Upper lobe of left lung (tissue), 6 donors: ENCODE measurements at regions not wholly inside any gene's neighbourhood (a gene's known extent, or its start where the extent isn't known, plus 50 kb on each side); places are given as distances from the start of the nearest gene placed in this dataset.
A peak's percentile ranks its signal among the peaks of the same experiment; 100 is the strongest.

Source experiments
- ATAC-seq, 2 donors: fragments of 200-7000 bp; cut with Tn5 transposase; one replicate each; pipeline ENCODE4 v1.9.1; 2022; ENCODE audit warnings: mild to moderate bottlenecking in 2 of 2, moderate library complexity in 2 of 2; ENCODE audit not compliant: low FRiP score in 2 of 2
- DNase-seq, 2 donors: peaks; one replicate each; pipeline ENCODE4 v3.0.0-alpha.2; 2019 to 2020
- H3K27ac ChIP-seq, 4 donors: fragments of 200-600 bp; sonication (generic); one replicate each; pipeline ENCODE4 v1.5.1; 2016 to 2019
- H3K27me3 ChIP-seq, 4 donors: fragments of 200-600 bp; sonication (generic); one replicate each; pipeline ENCODE4 v1.5.1; 2017 to 2019
- H3K36me3 ChIP-seq, 4 donors: fragments of 200-600 bp; sonication (generic); one replicate each; pipeline ENCODE4 v1.5.1; 2016 to 2019
- H3K4me1 ChIP-seq, 4 donors: fragments of 200-600 bp; sonication (generic); one replicate each; pipeline ENCODE4 v1.5.1; 2018 to 2019
- H3K4me3 ChIP-seq, 4 donors: fragments of 200-600 bp; sonication (generic); one replicate each; pipeline ENCODE4 v1.5.1; 2017 to 2019; ENCODE audit warnings: mild to moderate bottlenecking in 2 of 4, moderate library complexity in 1 of 4
- H3K9me3 ChIP-seq, 4 donors: fragments of 200-600 bp; sonication (generic); one replicate each; pipeline ENCODE4 v1.5.1; 2018 to 2019
- CTCF ChIP-seq, 6 experiments: fragments of 450-650 bp in 4 of 6; fragments of 200-600 bp in 2 of 6; sonication (generic) in 2 of 6; IDR thresholded peaks; one replicate each; pipeline ENCODE4 v1.5.1; 2016 to 2019; ENCODE audit warnings: antibody characterized with exemption in 6 of 6
- EP300 ChIP-seq, 4 donors: sonication (generic); formaldehyde crosslinking; IDR thresholded peaks; one replicate each; pipeline ENCODE4 v1.5.1; 2017; ENCODE audit warnings: antibody characterized with exemption in 4 of 4, control low read depth in 2 of 4
- POLR2A ChIP-seq, 4 donors: fragments of 450-650 bp; IDR thresholded peaks; one replicate each; pipeline ENCODE4 v1.5.1; 2016 to 2017; ENCODE audit warnings: antibody characterized with exemption in 4 of 4, mild to moderate bottlenecking in 2 of 4
- POLR2AphosphoS5 ChIP-seq, 2 donors: sonication (generic); formaldehyde crosslinking; IDR thresholded peaks; one replicate each; pipeline ENCODE4 v1.5.1; 2017; ENCODE audit warnings: antibody characterized with exemption in 2 of 2
- WGBS, 2 donors: methylation state at CpG; one replicate each; pipeline ENCODE4 v1.1.5; 2017 to 2018; 5-methylcytosine and 5-hydroxymethylcytosine counted together
- donor health status: DM: no; HTN: no; CAD: no; lungs with moderate emphysema.
- donor health status: DM: no; HTN: yes; CAD: no; lungs with severe emphysema.

GRCh38 chr3:67804578-67804977, 150.2 kb upstream of the SUCLG2 start:
- H3K36me3 ChIP-seq = no peaks in the 10 kb centered on the region
- TF ChIP-seq CTCF (IDR thresholded peaks at IDR 0.05) (no peak), EP300 (IDR thresholded peaks at IDR 0.05) (no peak), POLR2AphosphoS5 (IDR thresholded peaks at IDR 0.05) (no peak)
- no peaks in the 10 kb centered on the region for H3K27me3 ChIP-seq
- WGBS, 2 donors = 95% methylated on average over 3 of the region's 3 CpGs; no CpG with 5 or more reads in 1 of the 2 donors
- peaks cover 0 to 15% (median 0%) of the 10 kb centered on the region in 4 donors for H3K9me3 ChIP-seq
- no peak overlapping the region for H3K27ac ChIP-seq
- ATAC-seq (peak in 1 of 2 donors; percentile 15), DNase-seq (no peak)
- H3K4me1 ChIP-seq = no peaks in the 10 kb centered on the region
- no peak overlapping the region for H3K4me3 ChIP-seq

GRCh38 chr3:67804089-67804488, 149.7 kb upstream of the SUCLG2 start:
- Histone ChIP-seq H3K4me1 (no peaks in the 10 kb centered on the region), H3K27ac (no peak overlapping the region), H3K4me3 (no peak overlapping the region), H3K9me3 (peaks cover 0 to 15% (median 0%) of the 10 kb centered on the region in 4 donors), H3K27me3 (no peaks in the 10 kb centered on the region), H3K36me3 (no peaks in the 10 kb centered on the region)
- no peak for TF ChIP-seq CTCF (IDR thresholded peaks at IDR 0.05)
- TF ChIP-seq POLR2AphosphoS5 (IDR thresholded peaks at IDR 0.05) = no peak
- TF ChIP-seq POLR2A (IDR thresholded peaks at IDR 0.05) = no peak
- no peak for TF ChIP-seq EP300 (IDR thresholded peaks at IDR 0.05)
- ATAC-seq = peak; percentile 19 to 34
- no peak for DNase-seq
- 82 to 88% methylated on average over 2 of the region's 2 CpGs for WGBS, 2 donors

- no peak for ATAC-seq
Observed at GRCh38 chr3:67798412-67798811, 144.0 kb upstream of the SUCLG2 start.

GRCh38 chr3:67791620-67792019, 137.2 kb upstream of the SUCLG2 start:
- Histone ChIP-seq H3K4me1 (no peaks in the 10 kb centered on the region), H3K36me3 (no peaks in the 10 kb centered on the region), H3K9me3 (no peaks in the 10 kb centered on the region), H3K27me3 (no peaks in the 10 kb centered on the region), H3K4me3 (no peak overlapping the region), H3K27ac (no peak overlapping the region)
- TF ChIP-seq POLR2A (IDR thresholded peaks at IDR 0.05) (no peak), CTCF (IDR thresholded peaks at IDR 0.05) (no peak), POLR2AphosphoS5 (IDR thresholded peaks at IDR 0.05) (no peak), EP300 (IDR thresholded peaks at IDR 0.05) (no peak)
- DNase-seq (no peak), ATAC-seq (no peak)
- 57 to 78% methylated on average over 5 of the region's 5 CpGs for WGBS, 2 donors

More at GRCh38 chr3:67798412-67798811, 144.0 kb upstream of the SUCLG2 start:
- H3K36me3 ChIP-seq = no peaks in the 10 kb centered on the region
- H3K27ac ChIP-seq = no peak overlapping the region
- TF ChIP-seq POLR2AphosphoS5 (IDR thresholded peaks at IDR 0.05) (no peak), POLR2A (IDR thresholded peaks at IDR 0.05) (no peak), EP300 (IDR thresholded peaks at IDR 0.05) (no peak), CTCF (IDR thresholded peaks at IDR 0.05) (no peak)
- no peaks in the 10 kb centered on the region for H3K4me1 ChIP-seq
- H3K27me3 ChIP-seq = no peaks in the 10 kb centered on the region
- H3K4me3 ChIP-seq = no peak overlapping the region
- WGBS, 2 donors = 36 to 56% methylated on average over 1 of the region's 1 CpG
- peaks cover 0 to 11% (median 0%) of the 10 kb centered on the region in 4 donors for H3K9me3 ChIP-seq
- DNase-seq = no peak

- no peaks in the 10 kb centered on the region for H3K36me3 ChIP-seq
- H3K4me1 ChIP-seq = no peaks in the 10 kb centered on the region
- 44 to 45% methylated on average over 2 of the region's 2 CpGs for WGBS, 2 donors
- no peak overlapping the region for H3K27ac ChIP-seq
- ATAC-seq (peak; percentile 57 to 60), DNase-seq (no peak)
- no peak overlapping the region for H3K4me3 ChIP-seq
- H3K9me3 ChIP-seq = no peaks in the 10 kb centered on the region
- TF ChIP-seq POLR2AphosphoS5 (IDR thresholded peaks at IDR 0.05) (no peak), CTCF (IDR thresholded peaks at IDR 0.05) (peak; percentile 18 to 69 (median 52))
- H3K27me3 ChIP-seq = no peaks in the 10 kb centered on the region
Observed at GRCh38 chr3:67790043-67790442, 135.6 kb upstream of the SUCLG2 start.
